GM18498 (cell line): ENCODE measurements at regions not wholly inside any gene's neighbourhood (a gene's known extent, or its start where the extent isn't known, plus 50 kb on each side); places are given as distances from the start of the nearest gene placed in this dataset.

Experiments used
- ATAC-seq: cut with Tn5 transposase; IDR thresholded peaks from one replicate; pipeline ENCODE4 v1.9.1; 2021; ENCODE audit warnings: mild to moderate bottlenecking, moderate library complexity; ENCODE audit not compliant: unreplicated experiment

DNA sequence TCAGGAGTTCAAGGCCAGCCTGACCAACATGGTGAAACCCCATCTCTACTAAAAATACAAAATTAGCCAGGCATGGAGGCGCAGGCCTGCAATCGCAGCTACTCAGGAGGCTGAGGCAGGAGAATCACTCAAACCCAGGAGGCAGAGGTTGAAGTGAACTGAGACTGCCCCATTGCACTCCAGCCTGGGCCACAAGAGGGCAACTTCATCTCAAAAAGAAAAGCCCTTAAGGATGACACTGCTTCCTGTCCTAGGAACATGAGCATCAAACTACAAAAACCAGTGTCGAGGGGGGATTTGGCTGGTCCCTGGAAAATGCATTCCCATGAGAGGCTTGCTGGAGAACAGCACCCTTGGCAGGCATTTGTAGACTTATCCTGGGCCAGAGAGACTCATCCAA is 449.5 kb upstream of the PSMD7 start:
- ATAC-seq: no peak

DNA sequence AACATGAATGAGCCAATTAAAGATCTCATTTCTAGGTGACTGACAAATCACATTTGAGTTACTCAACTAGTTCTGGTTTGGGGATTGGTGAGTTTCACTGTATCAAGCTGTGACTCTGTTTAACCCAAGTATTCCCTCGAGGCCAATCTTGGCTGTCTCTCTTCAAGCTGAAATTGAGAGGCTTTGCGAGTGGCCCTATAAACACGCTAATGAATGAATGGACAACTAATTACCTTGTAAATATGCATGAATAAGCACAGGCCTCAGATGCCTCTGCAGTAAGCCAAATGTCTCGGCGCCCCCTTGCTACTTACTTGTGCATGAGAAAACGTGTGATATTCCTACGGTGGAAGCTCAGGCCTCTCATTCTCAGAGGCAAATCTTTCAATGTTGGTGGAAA is 450.3 kb upstream of the PSMD7 start:
- no peak for ATAC-seq

DNA sequence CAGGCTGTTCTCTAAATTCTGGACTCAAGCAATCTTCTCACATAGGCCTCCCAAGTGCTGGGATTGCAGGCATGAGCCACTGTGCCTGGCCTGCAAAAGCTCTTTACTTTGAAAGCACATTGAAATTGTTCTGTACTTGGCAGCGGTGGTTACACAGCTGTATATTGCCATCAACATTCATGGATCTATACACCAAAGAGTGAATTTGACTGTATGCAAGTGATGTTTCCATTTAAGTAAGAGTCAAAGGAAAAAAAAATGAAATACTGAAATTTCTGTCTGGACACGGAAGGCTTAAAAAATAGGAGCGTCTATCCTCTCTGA is 450.6 kb upstream of the PSMD7 start:
- no peak for ATAC-seq

DNA sequence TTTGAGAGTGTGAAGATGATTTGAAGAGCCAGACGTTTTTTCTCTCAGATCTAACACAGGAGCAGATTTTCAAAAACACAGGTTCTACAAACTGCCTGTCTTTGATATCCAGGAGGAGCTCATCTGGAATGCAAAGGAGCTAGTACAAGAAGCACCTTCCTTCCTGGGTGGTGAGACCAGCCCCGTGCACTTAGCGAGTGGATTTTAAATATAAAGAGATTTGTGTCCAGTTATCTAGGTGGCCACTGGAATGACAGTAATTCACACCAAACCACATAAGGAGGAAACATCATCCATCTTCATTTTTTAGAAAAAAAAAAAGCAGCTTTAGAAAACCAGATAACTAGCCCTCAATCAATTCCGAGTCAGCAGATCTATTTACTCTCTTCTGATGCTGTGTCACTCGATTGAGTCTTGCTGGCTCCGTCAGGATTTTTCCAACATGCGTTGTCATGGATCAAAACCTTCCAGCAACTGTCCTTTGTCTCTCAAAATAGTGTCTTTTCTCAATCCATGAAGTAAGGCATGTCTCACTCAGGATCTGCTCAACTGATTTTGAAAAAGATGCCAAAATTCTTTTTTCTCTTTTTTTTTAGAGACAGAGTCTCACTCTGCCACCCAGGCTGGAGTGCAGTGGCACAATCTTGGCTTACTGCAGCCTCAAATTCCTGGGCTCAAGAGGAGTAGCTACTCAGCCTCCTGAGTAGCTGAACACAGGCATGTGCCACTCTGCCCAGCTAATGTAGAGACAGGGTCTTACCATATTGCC is 451.2 kb upstream of the PSMD7 start:
- no peak for ATAC-seq

DNA sequence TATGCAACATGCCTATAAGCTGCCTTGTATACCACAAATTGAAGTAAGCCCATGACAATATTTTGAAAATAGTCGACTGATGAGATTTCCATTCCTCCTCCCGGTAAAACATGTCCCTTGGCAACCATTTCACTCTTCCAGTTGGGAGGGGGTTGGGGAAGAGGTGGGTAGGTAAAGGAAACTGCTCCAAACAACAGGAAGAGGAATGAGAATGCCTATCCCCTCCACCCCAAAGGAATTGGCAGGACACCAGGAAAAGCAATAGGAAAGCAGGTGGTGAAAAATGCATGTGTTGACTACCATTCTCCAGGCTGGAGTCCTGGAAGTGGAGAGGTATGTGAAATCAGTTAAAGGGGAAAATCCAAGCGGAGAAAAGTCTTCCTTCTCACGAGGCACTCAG is 455.9 kb upstream of the PSMD7 start:
- ATAC-seq: no peak

DNA sequence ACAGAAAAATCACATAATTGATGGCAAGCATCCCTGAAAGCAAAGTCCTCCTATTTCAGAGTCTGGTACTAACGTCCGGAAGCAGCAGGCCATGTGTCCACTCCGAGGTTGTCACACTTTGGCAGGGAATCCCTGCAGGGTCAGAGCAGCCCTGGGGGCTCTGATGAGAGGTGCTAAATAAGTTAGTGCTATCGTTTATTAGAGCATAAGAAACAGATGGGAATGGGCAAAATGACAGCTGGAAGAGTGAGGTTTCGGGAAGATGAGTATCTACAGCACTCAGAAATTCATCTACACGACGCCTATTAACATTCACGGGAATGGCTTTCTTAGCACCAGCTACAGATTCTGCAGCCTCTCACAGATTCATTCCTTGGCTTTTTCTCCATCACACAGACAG is 465.4 kb upstream of the PSMD7 start:
- no peak for ATAC-seq

DNA sequence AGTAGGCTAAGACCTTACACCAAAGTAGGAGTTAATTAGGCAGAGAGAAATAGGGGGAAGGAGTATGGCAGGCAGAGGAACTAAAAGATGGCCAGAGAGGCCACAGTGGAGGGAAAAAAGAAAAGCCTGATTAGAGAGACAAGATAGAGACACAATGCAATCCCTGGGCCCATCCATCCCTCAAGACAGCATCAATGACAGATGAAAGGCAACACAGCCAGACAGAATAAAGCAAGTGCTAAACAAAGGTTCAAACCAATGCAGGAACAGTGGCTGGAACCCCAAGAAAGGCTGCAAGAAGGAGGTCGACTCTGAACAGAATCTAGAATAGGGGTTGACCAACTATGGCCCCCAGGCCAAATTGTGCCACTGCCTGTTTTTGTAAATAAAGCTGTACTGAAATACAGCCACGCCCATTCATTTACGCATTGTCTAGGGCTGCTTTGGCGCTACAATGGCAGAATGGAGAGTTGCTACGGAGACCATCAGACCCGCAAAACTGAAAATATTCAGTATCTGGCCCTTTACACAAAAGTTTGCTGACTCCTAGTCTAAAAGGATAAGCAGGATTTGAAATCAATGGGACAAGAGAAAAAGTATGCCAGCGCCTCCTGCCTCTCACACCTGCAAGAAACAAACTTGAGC is 473.3 kb upstream of the PSMD7 start:
- no peak for ATAC-seq

DNA sequence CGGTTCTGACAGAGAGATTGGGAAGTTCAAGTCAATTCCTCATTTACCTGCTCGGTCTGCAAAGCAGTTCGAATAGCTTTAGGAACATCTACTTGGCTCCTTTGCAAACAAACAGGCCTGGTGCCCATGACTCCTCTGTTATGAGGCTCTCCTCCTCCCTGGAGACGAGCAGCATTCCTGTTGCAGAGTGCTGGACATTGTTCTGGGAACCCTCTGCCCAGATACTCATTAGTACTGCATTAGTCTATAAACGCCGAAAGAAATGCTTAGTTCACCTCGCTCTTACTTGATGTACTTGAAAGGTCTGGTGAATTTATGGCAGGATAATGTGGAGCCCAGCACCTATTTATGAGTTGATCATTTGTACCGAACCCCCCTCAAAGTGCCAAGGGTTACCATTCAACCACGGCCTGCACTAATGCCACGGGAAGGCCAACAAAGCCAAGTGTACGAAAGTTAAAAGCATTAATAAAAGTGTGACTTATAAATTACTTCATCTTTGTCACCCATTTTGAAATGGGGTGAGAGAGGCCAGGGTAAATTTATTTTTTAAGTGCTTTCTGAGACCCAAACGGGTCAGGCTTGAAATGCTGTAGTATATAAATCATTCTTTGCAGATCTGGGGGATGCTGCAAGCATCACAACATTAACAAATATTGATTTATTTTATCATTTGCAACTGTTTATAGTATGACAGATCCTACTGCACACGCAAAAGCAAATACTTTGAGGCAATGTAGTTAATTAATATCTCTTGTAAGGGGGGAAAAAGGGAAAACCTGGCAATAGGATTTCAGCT is 478.9 kb upstream of the PSMD7 start:
- no peak for ATAC-seq

DNA sequence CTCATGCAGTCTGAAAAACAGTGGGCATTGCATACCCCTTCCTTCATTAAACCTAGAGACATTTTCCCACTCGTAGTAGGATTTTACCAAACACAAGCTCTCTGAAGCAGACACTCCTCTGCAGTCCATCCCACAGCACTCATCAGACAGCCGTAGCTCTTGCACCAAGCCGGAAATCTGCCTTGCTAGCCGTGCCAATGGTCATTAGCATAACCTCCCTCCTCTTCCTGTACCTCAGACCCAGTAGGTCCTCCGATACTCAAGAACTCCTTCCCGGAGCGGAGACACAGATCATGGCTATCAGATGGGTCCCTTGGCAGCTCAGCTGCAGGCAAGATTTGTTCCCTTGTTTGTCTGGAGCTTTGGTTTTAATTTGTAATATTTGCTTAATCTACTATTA is 483.1 kb upstream of the PSMD7 start:
- no peak for ATAC-seq

DNA sequence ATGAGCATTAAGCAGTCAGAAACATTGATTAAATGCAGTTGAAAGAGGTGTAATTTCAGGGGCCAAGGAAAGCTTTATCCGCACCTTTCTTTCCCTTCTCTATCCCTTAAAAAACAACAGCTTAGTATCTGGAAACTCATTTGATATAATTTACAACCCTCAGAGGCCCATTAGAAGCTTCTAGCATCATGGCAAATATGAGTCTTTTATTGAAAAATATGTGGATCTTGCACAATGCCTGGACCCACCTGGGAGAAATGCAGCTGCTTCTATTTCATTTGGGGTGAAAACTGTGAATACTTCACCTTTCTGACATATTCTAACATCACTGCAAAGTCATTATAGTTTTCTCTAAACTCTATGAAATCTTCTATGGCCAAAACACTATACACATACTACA is 492.2 kb upstream of the PSMD7 start:
- ATAC-seq: no peak

DNA sequence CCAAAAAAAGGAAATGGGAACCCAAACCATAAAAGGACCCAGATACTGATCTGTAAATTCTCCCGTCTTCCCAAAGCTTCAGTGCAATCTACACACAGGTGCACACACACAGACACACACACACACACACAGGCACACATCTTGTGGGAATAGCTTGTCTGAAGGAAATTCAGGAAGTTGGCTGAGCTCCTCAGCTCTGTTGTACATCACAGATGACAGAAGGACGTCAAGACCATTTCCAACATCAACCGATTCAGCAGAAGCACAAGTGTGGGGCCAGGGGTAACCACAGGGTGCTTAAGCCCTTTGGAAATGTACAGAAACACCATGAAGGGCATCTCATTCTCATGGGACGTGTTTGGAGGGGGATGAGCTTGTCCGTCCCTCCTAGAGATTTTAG is 498.1 kb upstream of the PSMD7 start:
- ATAC-seq: no peak

DNA sequence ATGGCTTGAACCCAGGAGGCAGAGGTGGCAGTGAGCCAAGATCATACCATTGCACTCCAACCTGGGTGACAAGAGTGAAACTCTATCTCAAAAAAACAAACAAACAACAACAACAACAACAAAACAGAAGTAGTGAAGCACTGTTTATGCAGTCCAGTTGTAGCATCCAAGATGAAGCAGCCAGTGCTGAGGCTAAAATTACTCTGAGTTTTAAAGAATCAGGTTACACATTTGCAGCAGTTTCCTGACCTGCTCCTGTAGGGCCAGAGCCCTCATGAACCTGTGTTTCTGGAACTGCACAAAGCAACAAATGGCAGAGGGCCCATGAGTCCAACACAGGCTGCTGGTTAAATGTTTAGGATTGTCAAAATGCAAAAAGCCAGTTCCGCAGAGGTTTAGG is 499.5 kb upstream of the PSMD7 start:
- ATAC-seq: no peak

DNA sequence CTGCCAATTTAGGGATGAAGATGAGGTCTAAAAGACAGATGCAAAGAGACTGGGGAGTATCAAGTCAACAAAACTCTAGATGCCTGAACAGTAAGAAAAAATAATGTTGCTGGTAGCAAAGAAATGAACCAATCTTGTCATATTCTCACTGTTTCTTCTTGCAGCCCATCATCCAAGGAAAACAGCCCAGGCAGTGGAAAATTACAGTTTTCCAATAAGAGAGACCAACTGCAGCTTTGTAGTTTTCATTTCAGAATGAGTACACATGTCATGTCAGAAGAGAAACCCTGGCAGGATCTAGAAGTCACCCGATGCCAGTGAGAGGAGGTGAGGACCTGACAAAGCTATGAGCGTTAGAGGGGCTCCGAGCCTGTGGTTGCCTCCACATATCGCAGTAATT is 500.4 kb upstream of the PSMD7 start:
- ATAC-seq: no peak

DNA sequence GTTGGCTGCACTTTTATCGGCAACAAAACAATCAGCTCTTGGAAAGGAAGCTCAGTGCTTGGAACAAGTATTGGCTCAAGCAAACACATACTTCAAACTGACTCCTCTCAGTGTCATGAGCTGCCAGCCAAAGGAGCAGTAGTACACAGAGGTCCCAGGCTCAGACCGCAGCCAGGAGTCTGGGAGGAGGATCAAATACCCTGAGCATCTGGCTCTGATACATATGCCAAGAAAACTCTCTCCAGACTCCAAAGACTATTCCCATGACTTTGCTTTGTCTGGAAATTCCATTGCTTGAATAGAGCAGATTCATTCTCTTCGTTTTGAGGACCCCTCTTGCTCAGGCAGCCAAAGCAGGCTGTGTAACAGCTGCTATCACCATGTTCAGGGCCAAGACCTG is 501.6 kb upstream of the PSMD7 start:
- no peak for ATAC-seq

DNA sequence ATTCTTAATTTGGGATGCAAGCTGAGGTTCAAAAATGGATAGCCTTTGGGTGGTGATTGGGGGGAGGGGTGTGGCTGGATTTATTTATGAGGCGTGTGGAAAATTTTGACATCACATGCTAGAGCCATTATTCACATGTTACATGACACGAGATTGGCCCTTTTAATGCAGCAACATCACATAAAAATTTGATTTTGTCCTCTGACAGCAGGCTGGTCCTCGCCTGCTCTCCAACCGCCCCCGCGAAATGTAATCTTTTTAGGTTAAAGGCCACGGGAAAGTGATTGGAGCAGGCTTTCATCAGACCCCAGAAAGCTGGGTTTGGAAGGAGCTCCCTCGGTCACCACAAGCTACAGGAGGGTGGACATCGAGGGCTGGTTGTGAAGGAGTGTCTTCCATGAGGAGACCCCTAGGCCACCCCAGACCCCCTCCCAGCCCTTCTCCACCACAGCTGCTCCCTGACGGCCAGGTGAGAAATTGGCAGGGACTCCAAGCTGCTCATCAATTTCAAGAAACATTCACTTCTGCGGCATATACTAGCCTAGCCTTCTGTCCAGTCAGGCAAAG is 502.7 kb upstream of the PSMD7 start:
- no peak for ATAC-seq

DNA sequence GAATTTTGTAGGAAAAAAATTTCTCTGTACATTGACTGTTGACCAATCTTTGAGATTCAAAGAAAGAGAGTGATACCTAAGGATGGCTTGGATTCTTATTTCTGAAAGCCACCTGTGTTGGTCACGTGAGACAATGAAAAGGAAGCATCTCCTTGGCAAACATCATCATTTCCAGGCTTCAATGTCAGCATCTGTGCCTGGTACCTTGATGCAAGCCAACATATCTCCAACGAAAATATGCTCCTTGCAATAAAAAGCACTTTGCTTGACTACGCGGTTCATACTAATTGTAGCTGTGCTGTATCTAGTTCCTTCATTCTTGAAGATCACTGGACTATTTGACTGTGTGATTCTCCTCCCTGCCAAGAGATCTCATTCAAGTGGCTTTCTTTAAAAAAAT is 503.4 kb upstream of the PSMD7 start:
- ATAC-seq: no peak

DNA sequence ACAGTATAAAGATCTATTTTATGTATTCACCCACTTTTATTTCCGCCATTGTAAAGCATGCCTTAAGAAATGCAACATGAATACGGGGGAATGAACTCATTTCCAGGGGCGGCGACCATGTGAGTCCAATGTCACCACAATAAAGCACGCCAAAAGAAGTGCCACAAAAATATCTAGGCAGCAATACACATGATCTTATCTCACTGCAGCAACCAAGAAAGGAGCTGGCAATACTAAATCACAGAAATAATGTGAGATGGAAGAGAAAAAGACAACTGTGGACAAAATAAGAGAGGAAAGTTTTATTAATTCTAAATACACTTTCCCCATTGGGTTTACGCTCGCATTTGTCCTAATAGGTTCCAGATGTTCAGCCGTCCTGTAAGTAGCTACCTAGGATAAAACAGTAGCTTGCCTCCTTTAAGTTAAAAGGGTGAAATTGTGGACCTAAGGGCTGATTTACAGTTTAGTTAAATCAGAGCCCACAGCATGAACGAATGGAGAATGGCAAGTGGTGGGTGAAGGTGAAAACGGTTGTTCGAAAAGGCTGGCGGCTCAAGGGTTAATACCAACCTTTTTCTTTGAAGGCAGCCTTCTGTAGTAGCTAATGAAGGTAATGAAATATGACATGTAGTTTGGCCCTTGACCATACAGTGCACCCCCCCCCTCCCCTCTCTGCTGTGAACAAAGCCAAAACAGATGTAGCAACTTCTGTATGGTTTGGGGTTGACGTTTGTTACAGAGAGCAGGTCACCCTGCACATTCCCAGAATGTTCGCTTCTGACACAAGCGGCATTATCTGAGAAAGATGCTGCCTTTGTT is 504.2 kb upstream of the PSMD7 start:
- no peak for ATAC-seq

DNA sequence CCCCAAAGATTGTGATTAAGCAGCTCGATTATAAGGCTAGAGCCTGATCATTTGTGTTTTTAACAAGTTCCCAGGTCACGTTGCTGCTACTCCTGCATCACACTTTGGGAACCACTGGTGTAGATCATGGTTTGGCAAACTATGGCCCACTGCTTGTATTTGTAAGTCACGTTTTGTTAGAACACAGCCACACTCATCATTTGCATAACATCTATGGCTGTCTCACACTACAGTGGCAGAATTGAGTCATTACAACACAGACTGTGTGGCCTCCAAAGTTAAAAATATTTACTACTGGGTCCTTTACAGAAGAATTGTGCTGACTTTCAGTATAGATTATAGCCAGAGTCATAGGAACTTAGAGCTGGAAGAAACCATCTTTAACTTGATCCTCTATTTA is 515.3 kb upstream of the PSMD7 start:
- ATAC-seq: no peak

DNA sequence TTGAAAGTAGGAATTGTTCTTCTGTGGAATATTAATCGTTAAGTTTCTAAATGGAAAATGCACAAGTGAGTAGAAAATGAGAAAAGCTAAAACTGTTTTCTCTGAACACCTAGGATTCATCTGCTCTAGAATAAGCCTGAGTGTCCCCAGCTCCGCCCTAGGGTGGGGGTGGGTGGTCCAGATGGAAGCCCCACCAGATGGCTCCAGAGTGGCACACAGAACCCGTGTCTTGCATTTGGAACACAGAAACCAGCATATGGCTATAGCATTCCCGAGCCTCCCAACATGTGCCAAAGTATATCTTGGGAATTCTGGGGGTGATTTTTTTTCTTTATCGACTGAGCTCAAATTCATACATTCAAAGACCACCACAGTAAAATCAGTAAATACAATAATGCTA is 517.7 kb upstream of the PSMD7 start:
- ATAC-seq: no peak

DNA sequence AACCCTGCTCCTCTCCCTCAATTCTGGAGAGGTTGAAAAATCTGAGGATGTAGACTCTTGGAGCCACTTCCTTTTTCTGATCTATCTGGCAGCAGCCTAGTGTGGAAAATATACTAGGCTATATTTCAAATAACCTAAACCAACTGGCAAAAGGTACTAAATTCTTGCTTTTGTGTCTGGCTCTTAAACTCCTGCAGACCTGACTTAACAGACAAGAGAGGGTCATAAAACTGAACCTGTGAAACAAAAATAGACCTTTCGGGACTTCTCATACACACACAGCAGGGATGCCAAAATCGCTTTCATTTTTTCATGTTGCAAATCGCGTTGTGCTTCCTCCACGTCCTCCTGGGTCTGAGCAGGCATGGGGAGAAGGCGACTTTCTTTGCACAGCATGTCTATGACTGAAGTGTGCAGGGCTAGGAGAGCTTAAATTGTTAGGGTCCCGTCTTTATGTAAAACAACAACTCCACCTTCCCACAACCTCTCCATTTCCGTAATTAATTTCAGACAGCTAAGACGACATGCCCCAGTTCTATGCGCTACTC is 520.7 kb upstream of the PSMD7 start:
- ATAC-seq: no peak
